GM19372 (cell line): ENCODE measurements at regions not wholly inside any gene's neighbourhood (a gene's known extent, or its start where the extent isn't known, plus 50 kb on each side); places are given as distances from the start of the nearest gene placed in this dataset.

ENCODE experiments used
- ATAC-seq: cut with Tn5 transposase; IDR thresholded peaks from one replicate; pipeline ENCODE4 v1.9.1; 2021; ENCODE audit warnings: mild to moderate bottlenecking, low read depth, moderate library complexity; ENCODE audit not compliant: unreplicated experiment

DNA sequence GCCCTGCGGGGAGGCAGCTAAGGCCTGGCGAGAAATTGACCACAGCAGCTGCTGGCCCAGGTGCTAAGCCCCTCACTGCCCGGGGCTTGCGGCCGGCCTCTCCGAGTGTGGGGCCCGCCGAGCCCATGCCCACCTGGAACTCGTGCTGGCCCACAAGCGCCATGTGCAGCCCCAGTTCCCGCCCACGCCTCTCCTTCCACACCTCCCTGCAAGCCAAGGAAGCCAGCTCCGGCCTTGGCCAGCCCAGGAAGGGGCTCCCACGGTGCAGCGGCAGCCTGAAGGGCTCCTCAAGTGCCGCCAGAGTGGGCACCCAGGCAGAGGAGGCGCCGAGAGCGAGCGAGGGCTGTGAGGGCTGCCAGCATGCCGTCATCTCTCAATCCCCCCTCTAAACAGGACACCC lies 304.6 kb upstream of the FAM98A start:
- no peak for ATAC-seq

DNA sequence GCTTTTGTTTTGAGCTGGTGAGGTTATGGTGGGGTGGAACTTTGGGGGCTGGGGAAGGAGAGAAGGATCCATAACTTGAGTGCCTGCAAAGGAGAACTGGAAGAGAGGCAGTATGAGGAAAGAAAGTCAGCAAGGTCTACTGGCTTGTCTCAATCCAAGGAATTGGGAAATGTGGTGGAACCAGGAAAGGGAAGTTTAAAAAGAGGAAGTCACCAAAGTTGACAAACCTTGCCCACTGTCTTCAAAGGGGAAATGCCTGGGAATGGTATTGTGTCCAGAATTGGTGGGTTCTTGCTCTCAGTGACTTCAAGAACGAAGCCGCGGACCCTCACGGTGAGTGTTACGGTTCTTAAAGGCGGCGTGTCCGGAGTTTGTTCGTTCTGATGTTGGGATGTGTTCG lies 304.1 kb upstream of the FAM98A start:
- no peak for ATAC-seq

- ATAC-seq = no peak
Measured at GRCh38 chr2:33900610-33901009, 301.5 kb upstream of the FAM98A start.

DNA sequence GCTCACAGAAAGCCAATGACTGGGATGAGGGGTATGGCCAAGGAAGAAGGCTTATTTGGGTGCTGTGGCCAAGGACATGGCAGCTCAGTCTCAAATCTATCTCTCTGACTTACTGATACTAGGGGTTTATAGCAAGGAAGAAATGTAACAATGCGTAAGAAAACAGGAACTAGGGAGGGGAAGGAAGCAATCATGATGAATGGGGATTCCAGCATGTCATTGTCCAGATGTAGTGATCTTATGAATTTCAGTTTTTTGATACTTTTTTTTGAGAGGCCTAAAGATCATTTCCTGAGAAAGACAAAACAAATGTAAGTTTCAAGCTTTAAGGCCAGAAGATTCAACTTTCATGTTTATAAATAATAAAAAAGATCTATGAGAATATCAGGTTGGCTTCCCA lies 298.6 kb upstream of the FAM98A start:
- no peak for ATAC-seq

GRCh38 chr2:33893824-33894223 lies 294.7 kb upstream of the FAM98A start:
- ATAC-seq = no peak

GRCh38 chr2:33891616-33892015 lies 292.5 kb upstream of the FAM98A start:
- ATAC-seq = no peak

DNA sequence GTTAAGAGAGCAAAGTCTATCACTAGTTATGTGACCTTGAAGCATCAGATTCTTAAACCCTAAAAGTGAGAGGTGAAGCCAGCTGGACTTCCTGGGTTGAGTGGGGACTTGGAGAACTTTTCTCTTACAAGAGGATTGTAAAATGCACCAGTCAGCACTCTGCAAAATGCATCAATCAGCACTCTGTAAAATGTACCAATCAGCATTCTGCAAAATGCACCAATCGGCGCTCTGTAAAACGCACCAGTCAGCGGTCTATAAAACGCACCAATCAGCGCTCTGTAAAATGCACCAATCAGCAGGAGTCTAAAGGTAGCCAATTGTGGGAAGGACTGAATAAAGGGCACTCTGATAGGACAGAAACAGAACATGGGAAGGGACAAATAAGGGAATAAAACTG lies 291.6 kb upstream of the FAM98A start:
- ATAC-seq = no peak

- no peak for ATAC-seq
Measured at GRCh38 chr2:33877348-33878016, 278.4 kb upstream of the FAM98A start.

DNA sequence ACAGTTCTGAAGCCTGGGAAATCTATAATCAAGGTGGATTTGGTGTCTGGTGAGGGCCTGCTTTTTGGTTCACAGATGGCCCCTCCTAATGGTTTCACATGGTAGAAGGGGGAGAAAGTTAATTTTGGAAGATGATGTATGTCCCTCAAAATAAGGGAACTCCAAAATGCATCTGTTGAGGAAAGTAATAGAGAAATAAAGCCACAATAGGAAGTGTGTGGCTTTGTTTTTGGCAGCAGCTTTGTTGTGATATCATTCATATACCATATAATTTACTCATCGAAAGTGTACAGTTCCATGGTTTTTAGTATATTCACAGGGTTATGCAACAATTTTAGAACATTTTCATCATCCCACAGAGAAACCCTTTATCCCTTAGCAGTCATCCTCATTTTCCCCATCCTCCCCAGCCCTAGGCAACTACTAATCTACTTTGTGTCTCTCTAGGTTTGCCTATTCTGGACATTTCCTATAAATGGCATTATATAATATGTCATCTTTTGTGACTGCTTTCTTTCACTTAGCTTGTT lies 274.0 kb upstream of the FAM98A start:
- ATAC-seq = no peak

GRCh38 chr2:33859811-33860461 lies 260.8 kb upstream of the FAM98A start:
- no peak for ATAC-seq

GRCh38 chr2:33859176-33859575 lies 260.1 kb upstream of the FAM98A start:
- no peak for ATAC-seq

DNA sequence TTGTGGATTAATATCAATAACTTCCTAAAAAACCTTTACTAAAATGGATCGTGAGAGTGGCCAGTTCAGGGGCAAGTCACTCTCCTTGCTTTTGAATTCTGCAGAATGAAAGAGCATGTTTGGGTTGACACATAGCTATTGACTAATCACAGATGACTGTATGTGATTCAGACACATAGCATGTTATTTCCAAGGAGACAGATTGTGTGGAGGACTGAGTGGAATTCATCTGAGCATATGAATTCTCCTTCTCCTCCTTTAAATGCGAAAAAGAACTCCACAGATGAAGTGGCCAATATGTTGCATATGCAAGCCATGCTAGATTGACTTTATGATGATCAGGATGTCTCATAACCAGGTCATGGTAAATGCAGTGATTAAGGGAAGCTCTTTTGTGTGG lies 249.4 kb upstream of the FAM98A start:
- no peak for ATAC-seq

DNA sequence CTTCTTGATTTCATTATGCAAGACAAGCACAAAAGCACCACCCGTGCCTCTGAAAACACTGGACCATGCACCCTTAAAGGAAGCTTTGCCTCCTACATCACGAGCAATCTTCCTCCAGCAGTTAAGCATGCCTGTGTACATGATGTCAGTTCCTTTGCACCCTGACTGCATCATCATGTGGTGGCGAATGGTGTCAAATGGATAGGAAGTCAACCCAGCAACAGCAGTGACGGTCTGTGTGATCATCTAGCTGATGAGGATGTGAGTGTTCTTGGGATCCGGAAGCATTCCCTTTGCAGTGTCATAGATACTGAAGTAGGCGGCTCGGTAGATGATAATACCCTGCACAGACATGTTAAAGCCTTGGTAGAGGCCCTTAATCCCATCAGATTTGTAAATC lies 240.7 kb upstream of the FAM98A start:
- no peak for ATAC-seq

DNA sequence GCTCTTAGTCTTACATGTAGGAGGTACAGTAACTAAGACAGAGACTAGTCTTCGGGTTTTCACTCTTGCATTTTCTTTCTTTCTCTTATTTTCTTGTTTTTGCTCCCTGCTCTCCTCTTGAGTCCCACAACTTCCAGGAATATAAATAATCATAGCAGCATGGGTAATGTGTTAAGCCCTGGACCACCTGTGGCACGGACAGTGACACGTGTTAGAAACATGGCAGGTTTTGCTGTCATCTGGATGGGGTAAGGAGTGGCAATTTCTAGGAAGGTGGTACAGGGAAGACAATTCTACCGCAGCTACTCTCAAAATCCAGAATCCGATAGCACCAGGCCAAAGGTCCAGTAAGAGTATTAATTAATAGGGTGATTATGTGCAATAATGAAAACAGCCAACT lies 237.5 kb upstream of the FAM98A start:
- no peak for ATAC-seq

GRCh38 chr2:33835911-33836310 lies 236.8 kb upstream of the FAM98A start:
- ATAC-seq = no peak

DNA sequence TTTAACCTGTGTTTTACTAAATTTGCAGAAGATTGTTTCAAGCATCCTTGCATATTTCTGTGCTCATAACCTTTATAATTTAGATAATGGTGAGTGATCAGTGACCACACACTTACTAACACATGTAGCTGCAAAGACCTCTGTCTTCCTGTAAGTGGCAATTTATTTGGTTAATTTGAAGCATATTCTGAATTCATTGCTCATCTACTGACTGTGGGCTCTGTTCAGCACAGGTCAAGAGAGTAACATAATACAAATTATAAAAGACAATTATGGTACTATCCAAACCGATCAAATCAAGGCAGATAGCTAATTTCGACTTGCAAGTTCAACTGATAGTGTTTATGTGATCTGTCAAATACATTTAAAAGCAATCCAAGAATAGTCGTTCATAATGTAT lies 223.9 kb upstream of the FAM98A start:
- no peak for ATAC-seq

DNA sequence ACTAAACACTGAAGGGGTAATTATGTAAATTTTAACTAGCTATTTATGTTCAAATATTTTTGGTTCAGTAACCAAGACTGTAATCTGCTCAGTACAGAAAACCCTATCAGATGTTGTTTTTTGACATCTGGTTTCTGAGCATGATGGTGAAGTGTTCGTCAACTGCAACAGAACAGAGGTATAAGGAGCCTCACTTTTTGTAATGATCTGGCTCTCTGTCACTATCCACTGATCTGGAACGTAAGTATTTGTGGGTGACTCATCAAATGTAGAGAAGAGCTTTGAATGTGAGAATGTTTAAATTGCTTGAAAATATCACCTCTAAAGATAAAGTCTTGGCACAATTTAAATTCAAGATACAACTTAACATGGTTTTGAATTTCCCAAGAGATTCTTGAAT lies 213.6 kb upstream of the FAM98A start:
- no peak for ATAC-seq

DNA sequence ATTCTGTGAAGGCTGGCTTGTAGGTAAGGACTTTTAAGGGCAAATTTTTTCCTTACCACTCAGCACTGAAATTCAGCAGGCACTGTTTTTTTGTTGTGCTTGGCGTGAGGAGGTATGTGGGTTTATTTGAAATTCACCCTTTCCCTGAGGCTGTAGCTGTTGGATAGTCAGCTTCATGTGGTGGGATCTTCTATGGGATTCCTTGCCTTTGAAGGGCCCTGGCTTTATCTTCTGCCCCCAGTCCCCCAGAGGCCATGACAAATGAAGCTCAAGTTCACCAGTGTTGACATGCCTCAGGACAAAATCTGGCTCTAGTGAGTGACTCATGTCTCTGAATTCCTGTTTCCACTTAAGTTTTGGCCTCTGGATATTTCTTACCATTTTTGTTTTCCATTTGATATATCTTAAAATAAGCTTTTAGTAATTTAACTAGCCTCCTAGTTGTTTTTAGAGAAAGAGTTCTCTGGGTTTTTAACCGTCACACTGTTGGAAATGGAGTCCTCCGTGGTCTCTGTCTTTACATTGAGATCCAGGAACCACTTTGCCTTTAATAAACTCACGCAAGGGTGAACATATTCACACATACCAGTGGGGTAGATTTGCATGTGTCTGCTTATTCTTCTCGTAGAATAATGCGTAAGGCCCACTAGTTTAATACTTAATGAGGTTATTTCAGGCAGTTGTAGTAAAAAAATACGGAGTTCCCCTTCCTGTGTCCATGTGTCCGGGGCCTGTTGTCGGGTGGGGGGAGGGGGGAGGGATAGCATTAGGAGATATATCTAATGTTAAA lies 211.1 kb upstream of the FAM98A start:
- ATAC-seq = no peak

- ATAC-seq = no peak
Measured at GRCh38 chr2:33806041-33806440, 206.9 kb upstream of the FAM98A start.

- ATAC-seq = no peak
Measured at GRCh38 chr2:33804155-33804554, 205.1 kb upstream of the FAM98A start.

GRCh38 chr2:33796511-33796910 lies 197.4 kb upstream of the FAM98A start:
- no peak for ATAC-seq

GRCh38 chr2:33791625-33792024 lies 192.5 kb upstream of the FAM98A start:
- ATAC-seq = no peak
